ENCODE measurements at regions not wholly inside any gene's neighbourhood (a gene's known extent, or its start where the extent isn't known, plus 50 kb on each side); places are given as distances from the start of the nearest gene placed in this dataset.

- no peak for DNase-seq
These were observed 202.3 kb downstream of the KIF21A start for GRCh38 chr12:39240587-39240986.

GRCh38 chr12:39239490-39240486, 203.1 kb downstream of the KIF21A start:
- no peak for DNase-seq

GRCh38 chr12:39237004-39237403, 205.9 kb downstream of the KIF21A start:
- DNase-seq, result no peak

- no peak for DNase-seq
These were observed 206.7 kb downstream of the KIF21A start for GRCh38 chr12:39235990-39236767.

- DNase-seq, result no peak
These were observed 212.8 kb downstream of the KIF21A start for GRCh38 chr12:39230086-39230485.

GRCh38 chr12:39227218-39227617, 215.7 kb downstream of the KIF21A start:
- no peak for DNase-seq

GRCh38 chr12:39224971-39225370, 217.9 kb downstream of the KIF21A start:
- no peak for DNase-seq

GRCh38 chr12:39205969-39206368, 237.0 kb downstream of the KIF21A start:
- DNase-seq, result no peak

GRCh38 chr12:39199351-39199750, 243.6 kb downstream of the KIF21A start:
- DNase-seq, result no peak

- no peak for DNase-seq
These were observed 254.2 kb downstream of the KIF21A start for GRCh38 chr12:39188689-39189088.

- no peak for DNase-seq
These were observed 256.2 kb downstream of the KIF21A start for GRCh38 chr12:39186744-39187143.

- no peak for DNase-seq
These were observed 264.1 kb downstream of the KIF21A start for GRCh38 chr12:39178837-39179236.

GRCh38 chr12:39176356-39176755, 266.6 kb downstream of the KIF21A start:
- DNase-seq, result no peak

- DNase-seq, result no peak
These were observed 268.3 kb upstream of the CPNE8 start for GRCh38 chr12:39173726-39174125.

- no peak for DNase-seq
These were observed 259.9 kb upstream of the CPNE8 start for GRCh38 chr12:39165338-39165737.

- DNase-seq, result no peak
These were observed 256.2 kb upstream of the CPNE8 start for GRCh38 chr12:39161465-39162085.

GRCh38 chr12:39157696-39158342, 252.4 kb upstream of the CPNE8 start:
- DNase-seq, result peak; percentile 1

GRCh38 chr12:39145175-39145999, 240.0 kb upstream of the CPNE8 start:
- DNase-seq, result no peak

- no peak for DNase-seq
These were observed 239.2 kb upstream of the CPNE8 start for GRCh38 chr12:39144613-39145061.

GRCh38 chr12:39138268-39138667, 232.9 kb upstream of the CPNE8 start:
- peak; percentile 3 for DNase-seq

- DNase-seq, result no peak
These were observed 222.0 kb upstream of the CPNE8 start for GRCh38 chr12:39127401-39127800.

GRCh38 chr12:39125566-39125965, 220.2 kb upstream of the CPNE8 start:
- DNase-seq, result no peak
